HG03108 (cell line): ENCODE measurements at regions not wholly inside any gene's neighbourhood (a gene's known extent, or its start where the extent isn't known, plus 50 kb on each side); places are given as distances from the start of the nearest gene placed in this dataset.

ENCODE experiments used
- ATAC-seq: cut with Tn5 transposase; IDR thresholded peaks from one replicate; pipeline ENCODE4 v1.9.1; 2021; ENCODE audit warnings: moderate library complexity; ENCODE audit not compliant: unreplicated experiment

DNA sequence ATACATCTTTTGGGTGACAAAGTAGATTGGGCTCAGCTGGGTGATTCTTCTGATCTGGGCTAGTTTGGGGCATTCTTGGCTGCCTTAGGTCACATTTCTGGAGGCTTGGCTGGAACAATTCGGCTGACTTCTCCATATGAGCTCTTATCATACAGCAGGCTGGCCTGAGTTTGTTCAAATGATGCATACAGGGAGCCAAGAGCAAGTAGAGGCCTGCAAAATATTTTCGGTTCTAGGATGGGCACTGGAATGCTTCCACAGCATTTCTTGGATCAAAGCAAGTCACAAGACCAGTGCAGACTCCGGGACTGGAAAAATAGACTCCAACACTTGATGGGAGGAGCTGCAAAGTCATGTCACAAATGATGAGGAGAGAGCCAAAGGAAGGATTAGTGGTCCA, 98.4 kb downstream of the SCG2 start:
- no peak for ATAC-seq

DNA sequence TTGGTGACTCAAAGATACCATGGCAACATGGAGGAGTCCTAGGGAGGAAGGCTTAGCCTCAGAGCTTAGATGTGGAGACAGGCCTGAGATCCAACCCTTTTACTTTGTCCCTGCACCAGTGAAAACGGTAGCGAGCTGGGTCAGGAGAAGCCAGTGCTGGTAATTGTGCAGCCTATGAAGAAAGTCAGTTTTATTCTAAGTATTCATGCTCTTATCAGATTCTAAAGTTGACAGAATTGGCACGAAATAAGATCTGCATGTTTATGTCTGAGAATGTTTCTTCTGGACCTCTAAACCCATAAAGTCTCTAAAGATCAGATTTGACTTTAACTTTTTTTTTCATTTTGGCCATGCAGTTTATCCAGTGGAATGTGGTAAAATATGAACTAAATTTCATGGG, 93.8 kb downstream of the SCG2 start:
- no peak for ATAC-seq

GRCh38 chr2:223510713-223511112, 91.4 kb downstream of the SCG2 start:
- no peak for ATAC-seq

GRCh38 chr2:223511168-223511567, 91.0 kb downstream of the SCG2 start:
- no peak for ATAC-seq

DNA sequence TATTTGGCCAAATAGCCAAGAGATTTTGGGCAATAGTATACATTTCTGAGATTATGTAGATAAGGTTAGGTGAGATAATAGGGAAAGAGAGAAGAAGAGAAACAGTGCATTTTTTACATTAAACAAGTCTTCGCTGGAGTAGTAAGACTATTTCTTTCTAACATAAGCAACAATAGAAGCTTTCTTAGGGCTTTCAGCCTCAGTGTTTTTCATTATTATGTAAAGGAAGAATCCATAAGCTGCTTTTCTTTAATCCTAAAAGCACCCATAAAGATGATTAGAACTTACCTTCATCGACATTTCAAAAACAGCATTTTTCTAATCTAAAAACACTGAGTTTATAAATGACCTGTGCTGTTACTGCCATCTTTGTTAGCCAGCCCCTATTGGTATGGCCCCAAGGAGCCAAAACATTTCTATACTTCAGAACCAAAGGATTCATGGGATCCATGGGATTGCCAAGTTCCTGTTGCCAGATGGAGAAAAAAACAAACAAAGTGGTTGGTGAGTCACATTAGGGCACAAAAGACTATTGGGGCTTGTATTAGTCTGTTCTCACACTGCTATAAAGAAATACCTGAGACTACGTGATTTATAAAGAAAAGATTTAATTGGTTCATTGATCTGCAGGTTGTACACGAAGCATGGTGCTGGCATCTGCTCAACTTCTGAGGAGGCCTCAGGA, 88.2 kb downstream of the SCG2 start:
- ATAC-seq: no peak

GRCh38 chr2:223519471-223519870, 82.7 kb downstream of the SCG2 start:
- ATAC-seq: no peak

- ATAC-seq: no peak
Measured at GRCh38 chr2:223522796-223523195, 79.4 kb downstream of the SCG2 start.

DNA sequence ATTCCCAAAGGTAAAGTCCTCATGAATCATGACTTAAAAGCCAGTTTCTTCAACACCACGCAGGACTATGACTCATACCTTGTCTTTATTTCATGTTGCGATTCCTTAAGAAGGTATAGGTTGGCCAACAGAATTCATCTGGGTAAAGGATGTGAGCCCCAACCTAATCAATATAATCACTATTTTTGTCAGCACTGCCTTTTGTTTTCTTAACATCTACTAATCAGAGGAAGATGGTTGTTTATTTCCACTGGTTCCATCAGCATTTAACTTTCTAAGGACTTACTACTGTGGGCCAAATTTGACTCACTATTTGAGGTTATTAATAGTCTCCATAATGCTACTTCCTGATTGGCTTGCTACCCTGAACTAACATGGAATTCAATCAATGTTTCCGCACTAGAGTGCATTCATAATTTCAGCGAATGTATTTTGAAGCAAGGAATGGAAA, 78.6 kb downstream of the SCG2 start:
- ATAC-seq: no peak

- no peak for ATAC-seq
Measured at GRCh38 chr2:223524066-223524465, 78.1 kb downstream of the SCG2 start.

- no peak for ATAC-seq
Measured at GRCh38 chr2:223526106-223526505, 76.1 kb downstream of the SCG2 start.

GRCh38 chr2:223528036-223528435, 74.1 kb downstream of the SCG2 start:
- no peak for ATAC-seq

DNA sequence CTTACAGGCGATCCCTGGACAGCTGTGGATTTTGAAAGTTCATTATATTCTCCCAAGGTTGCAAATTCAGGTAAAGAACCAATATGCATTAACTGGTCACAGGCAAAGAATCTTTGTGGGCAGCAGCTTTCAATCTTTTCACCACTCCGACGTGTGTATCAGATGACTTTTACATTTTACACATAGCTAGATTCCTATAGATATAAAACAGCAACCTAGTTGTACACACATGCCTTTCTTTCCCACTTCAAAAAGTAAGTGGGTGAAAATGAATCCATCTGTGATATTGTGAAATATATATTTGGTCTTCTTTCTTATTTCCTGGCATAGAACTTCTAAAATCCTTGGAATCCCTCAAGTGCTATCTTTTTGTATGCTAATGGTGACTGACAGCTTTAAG, 72.5 kb downstream of the SCG2 start:
- no peak for ATAC-seq

DNA sequence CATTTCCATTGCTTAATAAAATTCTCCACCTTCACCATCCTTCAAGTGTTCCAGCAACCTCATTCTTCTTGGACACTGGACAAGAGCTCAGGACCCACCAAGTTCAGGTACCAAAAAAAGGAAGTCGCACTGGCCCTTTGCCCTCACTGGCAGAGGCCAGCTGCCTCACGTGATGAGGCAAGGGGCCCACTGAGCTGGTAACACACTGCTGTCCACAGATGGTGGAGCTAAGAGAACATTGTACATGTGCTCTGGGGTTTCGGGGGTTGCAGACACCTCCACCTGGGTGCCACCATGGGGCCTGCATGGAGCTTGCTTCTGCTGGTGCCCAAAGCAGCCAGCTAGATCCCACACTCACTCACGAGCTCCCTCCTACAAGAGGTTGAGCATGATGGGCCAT, 71.3 kb downstream of the SCG2 start:
- ATAC-seq: no peak

DNA sequence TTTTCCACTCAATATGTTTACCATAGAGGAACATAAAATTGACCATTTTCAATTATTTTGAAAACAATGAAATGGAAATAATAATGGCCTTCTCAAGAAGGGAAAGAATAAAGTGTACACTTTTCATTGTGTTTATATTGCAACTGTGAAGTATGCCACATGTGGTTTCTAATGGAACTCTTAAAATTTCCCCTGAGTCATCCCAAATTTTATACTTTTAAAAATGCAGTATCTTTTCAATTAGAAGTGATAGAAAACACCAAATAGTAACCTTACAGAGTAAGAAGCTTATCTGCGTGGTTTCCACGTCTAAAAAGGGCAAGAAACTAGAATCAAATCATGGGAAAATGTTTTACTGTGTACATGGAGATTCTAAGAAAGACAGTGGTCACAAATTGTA, 70.0 kb downstream of the SCG2 start:
- ATAC-seq: no peak

GRCh38 chr2:223532712-223533111, 69.4 kb downstream of the SCG2 start:
- ATAC-seq: no peak

DNA sequence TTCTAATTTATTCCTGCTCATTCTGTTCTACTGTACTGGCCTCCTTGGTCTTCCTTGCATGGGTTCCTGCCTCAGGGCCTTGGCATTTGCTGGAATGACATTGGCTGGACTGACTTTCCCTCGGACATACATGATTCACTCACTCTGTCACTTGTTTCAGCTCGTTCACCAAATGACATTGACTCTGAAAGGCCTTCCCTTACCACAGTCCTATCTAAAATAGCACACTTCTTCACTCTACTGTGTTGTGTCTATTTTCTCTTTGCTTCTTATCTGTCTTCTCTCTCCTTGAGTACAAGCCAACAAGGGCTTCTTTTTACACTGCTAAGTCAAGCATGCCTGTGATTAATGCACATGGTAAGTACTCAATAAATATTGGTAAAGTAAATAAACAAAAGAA, 65.6 kb downstream of the SCG2 start:
- no peak for ATAC-seq

DNA sequence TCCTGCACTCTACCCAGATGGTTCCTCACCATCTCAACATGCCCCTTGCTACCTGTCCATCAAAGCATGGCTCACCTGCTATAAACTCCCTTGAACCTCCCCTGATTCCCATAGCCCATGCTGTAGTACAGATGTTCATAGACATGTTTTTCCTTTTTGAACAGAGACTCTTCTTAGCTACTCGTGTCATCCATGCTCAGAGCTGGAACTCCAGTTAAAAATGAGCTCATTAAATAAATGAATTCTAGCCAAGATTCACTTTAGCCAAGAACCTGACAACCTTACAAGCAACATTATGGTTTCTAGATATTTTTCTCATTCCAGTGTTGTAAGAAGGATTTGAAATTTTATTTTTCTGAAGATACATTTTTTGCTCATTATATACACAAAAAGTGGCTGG, 65.0 kb downstream of the SCG2 start:
- no peak for ATAC-seq

DNA sequence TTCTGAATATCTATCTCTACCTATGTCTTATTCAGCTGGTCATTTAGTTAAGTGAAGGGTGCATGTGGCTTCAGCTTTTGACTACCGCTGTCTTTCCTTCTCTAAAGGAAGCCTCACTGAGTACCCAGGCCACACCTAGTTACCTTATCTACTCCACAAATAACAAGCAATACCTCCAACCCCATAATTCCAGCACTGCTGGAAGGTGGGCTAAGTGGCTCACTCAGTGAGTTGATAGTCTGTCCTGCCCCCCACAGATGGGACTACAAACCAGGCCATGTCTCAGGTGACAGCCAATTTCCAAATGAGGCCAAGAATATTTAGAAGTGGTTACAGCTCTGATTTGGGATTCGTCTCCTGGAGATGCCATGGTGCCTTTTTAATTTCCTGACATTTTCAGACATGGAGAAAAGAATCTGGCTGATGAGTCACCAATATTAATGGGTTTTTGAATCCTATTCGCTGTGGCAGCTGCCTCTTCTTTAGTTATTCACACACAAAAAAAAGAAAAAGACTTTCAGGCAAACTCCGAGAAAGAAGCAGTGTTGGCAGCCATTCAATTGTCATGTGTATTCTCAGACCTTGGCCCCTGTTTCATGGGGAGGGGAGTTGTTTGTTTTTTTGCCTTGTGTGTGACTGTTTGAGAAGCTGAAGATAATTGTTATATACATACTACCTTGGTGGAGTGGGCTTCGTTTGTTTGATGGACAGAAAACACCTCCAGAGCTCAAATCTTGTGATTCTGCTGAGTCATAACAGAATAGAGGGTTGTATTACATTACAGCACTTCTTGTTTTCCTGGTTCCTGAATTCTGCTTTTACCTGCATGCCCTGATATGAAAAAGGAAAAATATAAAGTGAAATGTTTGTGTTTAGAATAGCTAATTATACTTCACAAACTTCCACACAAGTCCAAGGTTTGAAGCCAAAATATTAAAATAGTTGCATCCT, 64.2 kb downstream of the SCG2 start:
- ATAC-seq: no peak

DNA sequence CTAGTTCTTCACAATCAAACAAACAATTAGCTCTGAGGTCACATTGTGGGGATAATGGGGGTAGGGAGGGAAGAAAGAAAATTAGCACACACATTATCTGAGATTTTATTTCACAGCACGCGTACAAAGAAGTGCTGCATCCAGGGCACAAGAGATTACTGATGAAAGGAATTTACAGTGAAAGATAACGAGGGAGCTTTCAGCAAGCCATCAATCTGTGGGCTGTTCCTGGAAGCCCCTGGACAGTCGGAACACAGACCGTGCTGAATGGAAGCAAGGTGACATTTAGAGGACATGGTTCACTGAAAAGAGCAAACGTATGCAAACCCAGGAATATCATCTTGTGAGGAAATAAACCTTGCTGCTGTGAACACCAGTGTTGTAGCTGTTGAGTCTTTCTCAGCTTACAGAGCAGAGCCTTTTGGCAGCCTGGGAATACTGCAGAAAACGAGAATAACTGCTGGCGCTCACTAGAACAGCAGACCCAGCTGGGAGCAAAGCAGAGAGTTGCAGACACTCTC, 63.2 kb downstream of the SCG2 start:
- no peak for ATAC-seq

GRCh38 chr2:223541546-223541945, 60.6 kb downstream of the SCG2 start:
- no peak for ATAC-seq

- no peak for ATAC-seq
Measured at GRCh38 chr2:223542501-223542900, 59.7 kb downstream of the SCG2 start.

- no peak for ATAC-seq
Measured at GRCh38 chr2:223545406-223545805, 56.8 kb downstream of the SCG2 start.
